ENCODE measurements at regions not wholly inside any gene's neighbourhood (a gene's known extent, or its start where the extent isn't known, plus 50 kb on each side); places are given as distances from the start of the nearest gene placed in this dataset.

DNA sequence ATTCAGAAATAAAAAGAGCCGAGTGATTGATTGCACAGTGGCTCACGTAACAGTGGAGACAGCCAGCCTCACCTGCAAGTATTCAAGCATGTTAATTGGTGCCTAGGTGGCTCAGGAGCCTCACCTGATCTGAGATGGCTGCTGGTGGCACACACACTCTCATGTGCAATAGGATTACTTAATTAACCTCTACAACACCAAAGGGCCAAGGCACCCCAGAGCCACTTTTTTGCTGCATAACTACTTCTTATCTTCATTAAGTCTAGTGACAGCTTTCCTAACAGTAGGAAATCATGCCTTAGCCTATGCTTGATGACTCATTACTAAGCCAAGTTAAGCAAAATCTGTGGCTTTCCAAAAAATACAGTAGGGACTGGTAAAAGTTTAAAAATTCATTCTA is 117.3 kb upstream of the NOCT start:
- no peaks in the 10 kb centered on the region for H3K27me3 ChIP-seq (ENCODE audit: control insufficient read depth, insufficient read depth, low read length)
- H3K4me3 ChIP-seq (ENCODE audit: low read depth, low read length) = no peak overlapping the region
- no peak overlapping the region for H3K27ac ChIP-seq (ENCODE audit: low read depth, low read length)
- no peak for DNase-seq (ENCODE audit: low read depth in 4 of 6, low spot score in 6 of 6)
- H3K9me3 ChIP-seq (ENCODE audit: control insufficient read depth, insufficient read depth, low read length) = no peaks in the 10 kb centered on the region
- H3K36me3 ChIP-seq (ENCODE audit: control insufficient read depth, insufficient read depth, low read length) = no peaks in the 10 kb centered on the region
- no peaks in the 10 kb centered on the region for H3K4me1 ChIP-seq (ENCODE audit: control insufficient read depth, insufficient read depth, low read length)
- WGBS (ENCODE audit: insufficient coverage) = 94% methylated on average over 2 of the region's 2 CpGs

DNA sequence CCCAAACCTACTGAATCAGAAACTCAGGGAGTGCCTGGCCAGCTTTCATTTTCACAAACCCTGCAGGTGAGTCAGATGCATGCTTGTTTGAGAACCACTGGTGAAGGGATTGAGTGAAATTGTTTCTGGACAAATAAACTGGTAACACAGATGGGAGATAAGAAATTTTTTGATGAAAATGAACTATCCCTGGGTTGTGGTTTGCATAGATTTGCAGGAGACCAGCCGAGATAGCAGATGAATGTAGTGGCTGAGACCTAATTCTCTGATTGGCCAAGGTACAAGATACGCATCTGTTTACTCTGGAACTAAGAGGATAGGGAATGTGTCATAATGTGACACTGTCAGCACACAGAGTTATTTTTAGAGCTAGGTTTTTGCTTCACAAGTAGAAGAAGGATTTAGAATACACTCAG is 117.8 kb upstream of the NOCT start:
- Histone ChIP-seq H3K4me3 (ENCODE audit: low read depth, low read length) (no peak overlapping the region), H3K9me3 (ENCODE audit: control insufficient read depth, insufficient read depth, low read length) (no peaks in the 10 kb centered on the region), H3K27me3 (ENCODE audit: control insufficient read depth, insufficient read depth, low read length) (no peaks in the 10 kb centered on the region), H3K27ac (ENCODE audit: low read depth, low read length) (no peak overlapping the region), H3K4me1 (ENCODE audit: control insufficient read depth, insufficient read depth, low read length) (no peaks in the 10 kb centered on the region), H3K36me3 (ENCODE audit: control insufficient read depth, insufficient read depth, low read length) (no peaks in the 10 kb centered on the region)
- no peak for DNase-seq (ENCODE audit: low read depth in 4 of 6, low spot score in 6 of 6)
- 71% methylated on average over 2 of the region's 2 CpGs for WGBS (ENCODE audit: insufficient coverage)

DNA sequence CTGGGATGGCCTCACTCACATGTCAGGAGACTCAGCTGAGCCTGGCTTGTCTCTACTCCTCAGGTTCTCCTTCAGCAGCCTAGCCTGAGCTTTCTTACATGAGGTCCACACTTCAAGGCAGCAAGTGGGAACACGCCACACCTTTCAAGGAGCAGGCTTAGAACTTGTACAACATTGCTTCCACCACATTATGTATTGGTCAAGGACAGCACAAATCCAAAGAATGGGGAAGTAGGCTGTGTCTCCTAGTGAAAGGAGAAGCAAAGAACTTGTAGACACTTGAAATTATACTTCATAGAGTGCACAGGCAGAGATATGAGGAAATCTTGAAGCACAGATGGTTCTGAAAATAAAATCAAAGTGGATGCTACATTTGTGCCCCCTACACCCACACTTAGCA is 120.9 kb upstream of the NOCT start:
- DNase-seq (ENCODE audit: low read depth in 4 of 6, low spot score in 6 of 6) = no peak
- Histone ChIP-seq H3K9me3 (ENCODE audit: control insufficient read depth, insufficient read depth, low read length) (no peaks in the 10 kb centered on the region), H3K36me3 (ENCODE audit: control insufficient read depth, insufficient read depth, low read length) (no peaks in the 10 kb centered on the region), H3K27ac (ENCODE audit: low read depth, low read length) (no peak overlapping the region), H3K4me1 (ENCODE audit: control insufficient read depth, insufficient read depth, low read length) (peaks cover 7% of the 10 kb centered on the region), H3K27me3 (ENCODE audit: control insufficient read depth, insufficient read depth, low read length) (no peaks in the 10 kb centered on the region), H3K4me3 (ENCODE audit: low read depth, low read length) (no peak overlapping the region)
- no CpG with 5 or more reads among the region's 1 CpG for WGBS (ENCODE audit: insufficient coverage)

DNA sequence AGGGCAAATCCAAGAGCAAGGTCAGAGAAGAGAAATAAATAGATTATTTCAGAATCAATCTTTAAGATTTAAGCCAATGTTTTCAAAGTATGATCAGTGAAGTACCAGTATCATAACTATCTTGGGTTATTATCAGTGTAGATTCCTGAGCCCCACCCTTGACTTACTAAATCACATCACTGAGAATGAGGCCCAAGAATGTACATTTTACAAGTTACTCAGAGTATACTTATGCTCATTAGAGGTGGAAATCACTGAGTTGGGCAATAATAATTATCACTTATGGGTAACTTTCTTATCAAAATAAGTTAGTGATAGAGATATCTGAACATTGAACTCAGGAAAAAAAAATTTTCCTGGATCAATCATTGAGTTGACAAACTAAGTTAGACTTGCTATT is 121.6 kb upstream of the NOCT start:
- DNase-seq (ENCODE audit: low read depth in 4 of 6, low spot score in 6 of 6) = no peak
- peaks cover 7% of the 10 kb centered on the region for H3K4me1 ChIP-seq (ENCODE audit: control insufficient read depth, insufficient read depth, low read length)
- H3K36me3 ChIP-seq (ENCODE audit: control insufficient read depth, insufficient read depth, low read length) = no peaks in the 10 kb centered on the region
- no peaks in the 10 kb centered on the region for H3K9me3 ChIP-seq (ENCODE audit: control insufficient read depth, insufficient read depth, low read length)
- H3K27me3 ChIP-seq (ENCODE audit: control insufficient read depth, insufficient read depth, low read length) = no peaks in the 10 kb centered on the region
- no peak overlapping the region for H3K27ac ChIP-seq (ENCODE audit: low read depth, low read length)
- no peak overlapping the region for H3K4me3 ChIP-seq (ENCODE audit: low read depth, low read length)

DNA sequence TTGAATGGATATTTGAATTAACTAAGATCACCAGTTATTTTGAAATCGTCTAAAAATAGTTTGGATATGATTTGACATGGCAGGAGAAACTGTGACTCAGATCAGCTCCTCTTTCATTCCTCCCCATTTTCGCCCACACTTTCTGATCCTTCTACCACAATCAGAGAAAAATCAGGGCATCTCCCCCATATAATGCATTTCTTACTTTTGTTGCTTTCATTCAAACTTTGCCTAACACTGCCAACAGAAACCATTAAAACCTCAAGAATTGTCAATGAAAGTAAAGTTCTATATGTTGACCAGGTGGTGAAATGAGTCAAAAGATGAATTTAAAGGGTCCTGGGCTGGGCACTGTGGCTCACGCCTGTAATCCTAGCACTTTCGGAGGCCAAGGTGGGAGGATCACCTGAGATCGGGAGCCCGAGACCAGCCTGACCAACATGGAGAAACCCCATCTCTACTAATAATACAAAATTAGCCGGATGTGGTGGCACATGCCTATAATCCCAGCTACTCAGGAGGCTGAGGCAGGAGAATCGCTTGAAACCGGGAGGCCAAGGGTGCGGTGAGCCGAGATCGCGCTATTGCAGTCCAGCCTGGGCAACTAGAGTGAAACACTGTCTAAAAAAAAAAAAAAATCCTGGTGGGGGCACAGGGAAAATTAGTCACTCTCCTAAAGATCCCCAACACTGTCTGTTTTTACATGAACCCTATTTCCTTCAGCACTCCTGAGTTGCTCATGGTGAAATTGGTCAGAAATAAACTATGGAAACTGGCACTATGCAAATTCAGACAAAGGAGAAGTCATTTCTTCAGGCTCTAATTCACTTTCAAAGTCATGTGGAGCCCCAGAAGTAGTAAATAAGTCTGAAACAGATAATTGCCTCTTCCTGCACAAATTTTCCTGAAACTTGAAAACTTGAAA is 122.8 kb upstream of the NOCT start:
- DNase-seq (ENCODE audit: low read depth in 4 of 6, low spot score in 6 of 6) = no peak
- H3K27me3 ChIP-seq (ENCODE audit: control insufficient read depth, insufficient read depth, low read length) = no peaks in the 10 kb centered on the region
- no peaks in the 10 kb centered on the region for H3K9me3 ChIP-seq (ENCODE audit: control insufficient read depth, insufficient read depth, low read length)
- H3K36me3 ChIP-seq (ENCODE audit: control insufficient read depth, insufficient read depth, low read length) = no peaks in the 10 kb centered on the region
- H3K27ac ChIP-seq (ENCODE audit: low read depth, low read length) = no peak overlapping the region
- H3K4me3 ChIP-seq (ENCODE audit: low read depth, low read length) = no peak overlapping the region
- 93% methylated on average over 5 of the region's 13 CpGs for WGBS (ENCODE audit: insufficient coverage)
- peaks cover 7% of the 10 kb centered on the region for H3K4me1 ChIP-seq (ENCODE audit: control insufficient read depth, insufficient read depth, low read length)

DNA sequence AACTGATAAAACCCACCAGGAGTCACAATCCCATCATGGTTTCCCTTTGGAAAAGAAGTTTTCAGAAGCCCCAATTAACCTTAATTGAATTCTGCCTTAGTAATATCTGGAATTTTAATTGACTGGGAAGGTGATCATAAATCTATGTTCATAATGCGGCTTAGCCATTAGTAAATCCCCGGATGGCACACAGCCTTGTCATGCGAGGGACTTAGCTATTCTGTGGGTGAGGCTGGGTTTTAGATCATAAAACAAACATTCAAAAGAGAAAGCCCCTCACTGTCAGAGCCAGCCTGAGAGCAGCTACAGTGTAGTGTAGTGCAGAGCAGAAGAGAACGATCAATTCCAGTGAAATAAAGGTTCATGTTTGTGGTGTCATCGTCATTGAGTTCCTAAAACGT is 124.0 kb upstream of the NOCT start:
- H3K4me3 ChIP-seq (ENCODE audit: low read depth, low read length) = no peak overlapping the region
- no CpG with 5 or more reads among the region's 6 CpGs for WGBS (ENCODE audit: insufficient coverage)
- DNase-seq (ENCODE audit: low read depth in 4 of 6, low spot score in 6 of 6) = peak in 1 of 6 donors; percentile 65

DNA sequence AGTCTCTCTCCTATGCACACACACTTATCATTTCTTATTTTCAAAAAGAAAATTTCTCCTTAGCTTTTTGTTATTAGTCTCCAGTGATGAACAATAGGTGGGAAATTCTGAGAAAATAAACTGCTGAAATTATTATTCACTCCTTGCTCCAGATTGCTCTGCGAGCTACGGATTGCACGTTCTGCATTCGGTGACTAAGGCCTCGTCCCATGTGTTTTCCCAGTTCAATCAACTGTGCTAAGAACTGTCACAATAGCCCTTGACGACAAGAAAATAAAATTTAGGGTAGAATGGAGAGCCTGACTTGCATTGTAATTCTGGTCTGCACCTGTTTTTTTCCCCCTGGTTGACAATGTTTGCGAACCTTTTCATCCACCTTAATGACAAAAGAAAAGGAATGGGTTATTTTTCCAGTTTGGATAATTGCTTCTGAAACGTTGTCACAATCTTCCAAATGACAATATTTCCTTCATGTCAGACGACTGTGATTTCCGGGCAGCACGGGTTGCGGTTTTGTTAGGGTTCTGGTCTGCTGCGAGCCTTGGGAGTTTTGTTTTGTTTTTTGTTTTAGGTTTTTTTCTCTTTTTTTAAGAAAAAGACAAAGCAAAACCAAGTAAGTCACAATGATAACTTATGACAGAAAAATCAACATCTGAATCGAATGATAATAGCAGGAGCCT is 124.5 kb upstream of the NOCT start:
- peaks cover 7% of the 10 kb centered on the region for H3K4me1 ChIP-seq (ENCODE audit: control insufficient read depth, insufficient read depth, low read length)
- no peaks in the 10 kb centered on the region for H3K36me3 ChIP-seq (ENCODE audit: control insufficient read depth, insufficient read depth, low read length)
- no peak overlapping the region for H3K4me3 ChIP-seq (ENCODE audit: low read depth, low read length)
- H3K27me3 ChIP-seq (ENCODE audit: control insufficient read depth, insufficient read depth, low read length) = no peaks in the 10 kb centered on the region
- DNase-seq (ENCODE audit: low read depth in 4 of 6, low spot score in 6 of 6) = peak in 1 of 6 donors; percentile 48
- no peak overlapping the region for H3K27ac ChIP-seq (ENCODE audit: low read depth, low read length)
- no CpG with 5 or more reads among the region's 14 CpGs for WGBS (ENCODE audit: insufficient coverage)
- no peaks in the 10 kb centered on the region for H3K9me3 ChIP-seq (ENCODE audit: control insufficient read depth, insufficient read depth, low read length)

More for the DNA sequence above, 124.0 kb upstream of the NOCT start:
- no peaks in the 10 kb centered on the region for H3K27me3 ChIP-seq (ENCODE audit: control insufficient read depth, insufficient read depth, low read length)
- H3K9me3 ChIP-seq (ENCODE audit: control insufficient read depth, insufficient read depth, low read length) = no peaks in the 10 kb centered on the region
- no peaks in the 10 kb centered on the region for H3K36me3 ChIP-seq (ENCODE audit: control insufficient read depth, insufficient read depth, low read length)
- peaks cover 7% of the 10 kb centered on the region for H3K4me1 ChIP-seq (ENCODE audit: control insufficient read depth, insufficient read depth, low read length)
- no peak overlapping the region for H3K27ac ChIP-seq (ENCODE audit: low read depth, low read length)

DNA sequence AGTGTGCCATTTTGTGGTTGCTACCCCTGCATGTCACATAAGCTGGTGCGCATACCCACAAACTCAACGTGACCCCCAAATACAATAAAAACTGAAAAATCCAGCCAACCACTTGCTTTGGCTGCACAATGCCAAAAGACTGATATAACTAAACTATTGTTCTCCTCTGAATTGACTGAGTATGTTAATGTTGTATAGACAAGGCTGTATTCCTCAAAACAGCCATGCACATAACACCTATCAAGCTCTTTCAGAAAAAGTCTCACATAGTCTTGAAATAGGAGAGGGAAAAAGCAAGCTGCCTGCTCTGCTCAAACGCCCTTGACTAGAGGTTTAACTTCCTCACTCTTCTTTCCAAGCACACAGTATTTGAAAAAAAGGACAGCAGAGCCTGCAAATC is 126.4 kb upstream of the NOCT start:
- no peaks in the 10 kb centered on the region for H3K27me3 ChIP-seq (ENCODE audit: control insufficient read depth, insufficient read depth, low read length)
- DNase-seq (ENCODE audit: low read depth in 4 of 6, low spot score in 6 of 6) = no peak
- H3K27ac ChIP-seq (ENCODE audit: low read depth, low read length) = no peak overlapping the region
- peaks cover 7% of the 10 kb centered on the region for H3K4me1 ChIP-seq (ENCODE audit: control insufficient read depth, insufficient read depth, low read length)
- no peaks in the 10 kb centered on the region for H3K9me3 ChIP-seq (ENCODE audit: control insufficient read depth, insufficient read depth, low read length)
- no peak overlapping the region for H3K4me3 ChIP-seq (ENCODE audit: low read depth, low read length)
- 100% methylated on average over 1 of the region's 3 CpGs for WGBS (ENCODE audit: insufficient coverage)
- no peaks in the 10 kb centered on the region for H3K36me3 ChIP-seq (ENCODE audit: control insufficient read depth, insufficient read depth, low read length)

DNA sequence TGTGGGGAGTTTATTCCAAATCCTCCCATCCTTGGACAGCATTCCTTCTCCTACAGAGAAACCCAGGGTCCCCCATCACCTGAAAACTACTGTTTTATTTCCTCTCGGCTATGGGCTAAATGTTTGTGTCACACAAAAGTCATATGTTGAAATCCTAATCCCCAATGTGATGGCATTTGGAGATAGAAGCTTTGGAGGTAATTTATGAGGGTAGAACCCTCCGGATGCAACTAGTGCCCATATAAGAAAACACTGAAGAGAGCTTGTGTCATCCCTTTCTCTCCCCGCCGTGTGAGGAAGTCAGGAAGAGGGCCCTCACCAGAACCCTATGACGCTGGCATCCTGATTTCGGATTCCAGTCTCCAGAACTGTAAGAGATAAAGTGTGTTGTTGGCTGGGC is 127.8 kb upstream of the NOCT start:
- H3K4me1 ChIP-seq (ENCODE audit: control insufficient read depth, insufficient read depth, low read length) = peaks cover 7% of the 10 kb centered on the region
- H3K27ac ChIP-seq (ENCODE audit: low read depth, low read length) = no peak overlapping the region
- H3K27me3 ChIP-seq (ENCODE audit: control insufficient read depth, insufficient read depth, low read length) = no peaks in the 10 kb centered on the region
- no peak overlapping the region for H3K4me3 ChIP-seq (ENCODE audit: low read depth, low read length)
- DNase-seq (ENCODE audit: low read depth in 4 of 6, low spot score in 6 of 6) = no peak
- WGBS (ENCODE audit: insufficient coverage) = 100% methylated on average over 1 of the region's 6 CpGs
- no peaks in the 10 kb centered on the region for H3K9me3 ChIP-seq (ENCODE audit: control insufficient read depth, insufficient read depth, low read length)
- no peaks in the 10 kb centered on the region for H3K36me3 ChIP-seq (ENCODE audit: control insufficient read depth, insufficient read depth, low read length)

DNA sequence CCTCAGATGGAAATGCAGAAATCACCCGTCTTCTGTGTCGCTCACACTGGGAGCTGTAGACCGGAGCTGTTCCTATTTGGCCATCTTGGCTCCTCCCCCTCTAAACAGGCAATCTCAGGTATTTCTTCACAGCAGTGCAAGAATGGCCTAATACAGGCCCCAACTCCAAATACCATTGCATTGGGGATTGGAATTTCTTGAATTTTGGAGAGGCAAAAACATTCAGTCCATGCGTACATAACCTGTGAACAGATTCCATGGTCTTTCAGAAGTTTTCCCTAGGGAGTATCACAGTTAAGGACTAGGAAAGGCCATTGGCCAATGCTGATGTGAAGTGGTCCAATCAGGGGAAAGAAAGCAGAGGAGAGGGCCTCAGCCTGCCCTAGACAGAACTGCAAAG is 128.2 kb upstream of the NOCT start:
- Histone ChIP-seq H3K27me3 (ENCODE audit: control insufficient read depth, insufficient read depth, low read length) (no peaks in the 10 kb centered on the region), H3K27ac (ENCODE audit: low read depth, low read length) (no peak overlapping the region), H3K4me3 (ENCODE audit: low read depth, low read length) (no peak overlapping the region), H3K9me3 (ENCODE audit: control insufficient read depth, insufficient read depth, low read length) (no peaks in the 10 kb centered on the region), H3K36me3 (ENCODE audit: control insufficient read depth, insufficient read depth, low read length) (no peaks in the 10 kb centered on the region), H3K4me1 (ENCODE audit: control insufficient read depth, insufficient read depth, low read length) (peaks cover 7% of the 10 kb centered on the region)
- no peak for DNase-seq (ENCODE audit: low read depth in 4 of 6, low spot score in 6 of 6)
- 95% methylated on average over 4 of the region's 4 CpGs for WGBS (ENCODE audit: insufficient coverage)
